A549 (cell line): ENCODE measurements at regions not wholly inside any gene's neighbourhood (a gene's known extent, or its start where the extent isn't known, plus 50 kb on each side); places are given as distances from the start of the nearest gene placed in this dataset.

Experiments used
- ATAC-seq, 2 experiments: fragments of 200-7000 bp in 1 of 2; fragments of >200 bp in 1 of 2; cut with Nextera tagmentation in 1 of 2; cut with Tn5 transposase in 1 of 2; 3 replicates each; pipeline versions ENCODE4 v1.8.0 to v1.9.1; 2018 to 2020; ENCODE audit warnings: mild to moderate bottlenecking in 1 of 2, moderate library complexity in 1 of 2
- CTCF ChIA-PET: fragments of 300-600 bp; sonication (Branson Sonifier 250); formaldehyde crosslinking; extraction: SDS; loops from one replicate; lab custom pipeline; 2021; ENCODE audit warnings: antibody characterized with exemption, inconsistent platforms; lab: Yijun Ruan, JAX
- POLR2A ChIA-PET: fragments of 350-600 bp; formaldehyde crosslinking; extraction: SDS; loops from one replicate; lab custom pipeline; 2021; ENCODE audit warnings: antibody characterized with exemption, inconsistent platforms; lab: Yijun Ruan, JAX
- DNase-seq, 2 experiments: peaks; one replicate each; pipeline versions ENCODE4 v3.0.0 to v3.0.0-alpha.2; 2011 to 2016; ENCODE audit warnings: low read depth in 1 of 2, low spot score in 1 of 2
- FAIRE-seq: peaks from 2 replicates; lab custom pipeline; 2011; peaks lifted over from hg19 to GRCh38; lab: Jason Lieb, UNC
- H3K27ac ChIP-seq, 2 experiments: fragments of >200 bp; sonication (Bioruptor Twin); formaldehyde crosslinking; 3 replicates each; pipeline ENCODE4 v1.5.1; 2016 to 2017
- H3K4me1 ChIP-seq: fragments of >200 bp; sonication (Bioruptor Twin); formaldehyde crosslinking; 3 replicates; pipeline ENCODE4 v1.6.1; 2016
- H3K4me2 ChIP-seq: fragments of >200 bp; sonication (Bioruptor Twin); formaldehyde crosslinking; 3 replicates; pipeline ENCODE4 v1.6.1; 2016
- H3K4me3 ChIP-seq: fragments of >200 bp; sonication (Bioruptor Twin); formaldehyde crosslinking; 3 replicates; pipeline ENCODE4 v1.5.1; 2016
- H3K9me3 ChIP-seq: fragments of >200 bp; sonication (Bioruptor Twin); formaldehyde crosslinking; 3 replicates; pipeline ENCODE4 v1.6.1; 2016
- BHLHE40 ChIP-seq: IDR thresholded peaks from 2 replicates; pipeline ENCODE4 v1.6.1; 2012; ENCODE audit warnings: low read depth, low read length, inconsistent platforms
- CBX8 ChIP-seq: fragments of 200-600 bp; sonication (generic); IDR thresholded peaks from 2 replicates; pipeline ENCODE4 v1.6.1; 2016
- EHMT2 ChIP-seq: fragments of 200-600 bp; sonication (generic); IDR thresholded peaks from 2 replicates; pipeline ENCODE4 v1.6.1; 2016; ENCODE audit warnings: antibody characterized with exemption, low read depth, mild to moderate bottlenecking, moderate library complexity
- FOSB ChIP-seq: fragments of 250-450 bp; sonication (Bioruptor Pico); IDR thresholded peaks from 2 replicates; pipeline ENCODE4 v1.5.0; 2020; ENCODE audit warnings: mild to moderate bottlenecking, moderate library complexity
- HEYL ChIP-seq: fragments of 250-450 bp; sonication (Bioruptor Pico); IDR thresholded peaks from 2 replicates; pipeline ENCODE4 v1.8.0; 2021; ENCODE audit warnings: mild to moderate bottlenecking, moderate library complexity
- HOXB13 ChIP-seq: fragments of 250-450 bp; sonication (Bioruptor Pico); IDR thresholded peaks from 2 replicates; pipeline ENCODE4 v1.5.0; 2020; ENCODE audit warnings: low read depth, mild to moderate bottlenecking, moderate library complexity
- MAFK ChIP-seq: fragments of 450-650 bp; IDR thresholded peaks from 2 replicates; pipeline ENCODE4 v1.6.1; 2014; ENCODE audit not compliant: partially characterized antibody
- NPAS2 ChIP-seq: fragments of 250-450 bp; sonication (Bioruptor Pico); IDR thresholded peaks from 2 replicates; pipeline ENCODE4 v1.8.0; 2022; ENCODE audit warnings: mild to moderate bottlenecking, moderate library complexity, borderline replicate concordance
- RAD21 ChIP-seq, 2 experiments: fragments of >200 bp in 1 of 2; sonication (Bioruptor Twin) in 1 of 2; formaldehyde crosslinking in 1 of 2; IDR thresholded peaks in 1 of 2; conservative IDR thresholded peaks in 1 of 2; 2 replicates in 1 of 2; 3 replicates in 1 of 2; pipeline ENCODE4 v1.6.1; 2012 to 2018; ENCODE audit warnings: inconsistent platforms in 1 of 2
- RCOR1 ChIP-seq: fragments of 150-350 bp; IDR thresholded peaks from 2 replicates; pipeline ENCODE4 v1.6.1; 2014; ENCODE audit warnings: antibody characterized with exemption, low read length, low read depth
- SMC3 ChIP-seq: fragments of >200 bp; sonication (Bioruptor Twin); formaldehyde crosslinking; IDR thresholded peaks from 3 replicates; pipeline ENCODE4 v1.6.1; 2018; ENCODE audit warnings: inconsistent platforms
- ZC3H11A ChIP-seq: fragments of 450-650 bp; IDR thresholded peaks from 2 replicates; pipeline ENCODE4 v1.6.1; 2014; ENCODE audit warnings: antibody characterized with exemption, mild to moderate bottlenecking
- ZSCAN20 ChIP-seq: fragments of 250-450 bp; sonication (Bioruptor Pico); IDR thresholded peaks from 2 replicates; pipeline ENCODE4 v1.8.0; 2022; ENCODE audit warnings: mild to moderate bottlenecking, moderate library complexity
- WGBS: methylation state at CpG from one replicate; pipeline ENCODE4 v1.1.6; 2017; ENCODE audit errors: missing lambda C conversion rate; 5-methylcytosine and 5-hydroxymethylcytosine counted together
- TF ChIP-seq, protein P1 (sequence below): fragments of >200 bp; sonication (Bioruptor Twin); formaldehyde crosslinking; IDR thresholded peaks from 3 replicates; pipeline ENCODE4 v1.5.1; 2016
- TF ChIP-seq, protein P2 (sequence below): IDR thresholded peaks from 2 replicates; pipeline ENCODE4 v1.6.1; 2012; ENCODE audit warnings: low read depth, borderline replicate concordance
- TF ChIP-seq, protein P3 (sequence below): fragments of 150-350 bp; IDR thresholded peaks from 2 replicates; pipeline ENCODE4 v1.6.1; 2014; ENCODE audit warnings: low read depth, mild to moderate bottlenecking, low read length
- TF ChIP-seq, protein P4 (sequence below): fragments of 250-450 bp; sonication (Bioruptor Pico); IDR thresholded peaks from 2 replicates; pipeline ENCODE4 v1.5.0; 2020; ENCODE audit warnings: low read depth, mild to moderate bottlenecking, moderate library complexity

DNA sequence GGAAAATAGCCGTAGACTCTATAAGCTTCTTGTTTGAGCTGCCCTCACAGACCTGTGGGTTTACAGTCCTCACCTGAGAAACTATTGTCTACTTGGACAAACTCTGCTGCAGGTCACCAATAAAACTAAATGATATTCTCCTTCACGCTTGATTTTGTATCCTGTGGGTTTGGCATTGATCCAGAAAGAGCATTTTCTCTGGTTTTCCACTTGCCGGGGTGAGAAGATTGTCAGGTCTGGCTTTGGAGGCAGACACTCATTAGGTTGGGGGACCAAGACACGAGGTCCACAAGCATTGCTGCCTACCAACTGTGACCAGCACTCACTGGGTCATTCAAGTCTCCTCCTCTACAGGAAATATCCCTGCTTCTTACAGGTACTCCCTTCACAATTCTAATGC, 68.5 kb downstream of the CDC14C start:
- WGBS, result 9% methylated on average over 4 of the region's 4 CpGs

DNA sequence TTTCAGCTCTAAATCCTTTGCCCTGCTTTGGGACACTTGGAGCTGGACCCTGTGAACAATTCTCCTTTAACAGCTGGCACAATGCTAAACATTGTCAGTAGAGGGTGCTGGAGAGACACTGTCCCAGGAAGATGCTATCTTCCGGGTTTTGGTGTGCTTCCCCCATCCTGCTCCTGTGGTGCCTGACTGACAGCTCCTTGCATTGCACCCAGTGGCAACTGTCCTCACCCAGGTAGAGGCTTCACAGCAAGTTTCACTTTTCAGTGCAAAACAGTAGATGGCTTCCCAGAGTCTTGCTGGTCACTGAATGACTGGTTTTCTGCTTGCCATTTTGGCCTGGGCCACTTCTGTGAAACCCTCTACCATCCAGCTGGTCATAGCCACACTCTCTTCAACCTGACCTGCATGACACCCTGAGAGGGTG, 77.3 kb downstream of the CDC14C start:
- DNase-seq, result peak; percentile 10 to 45
- no peak overlapping the region for H3K27ac ChIP-seq
- TF ChIP-seq, protein P1, sequence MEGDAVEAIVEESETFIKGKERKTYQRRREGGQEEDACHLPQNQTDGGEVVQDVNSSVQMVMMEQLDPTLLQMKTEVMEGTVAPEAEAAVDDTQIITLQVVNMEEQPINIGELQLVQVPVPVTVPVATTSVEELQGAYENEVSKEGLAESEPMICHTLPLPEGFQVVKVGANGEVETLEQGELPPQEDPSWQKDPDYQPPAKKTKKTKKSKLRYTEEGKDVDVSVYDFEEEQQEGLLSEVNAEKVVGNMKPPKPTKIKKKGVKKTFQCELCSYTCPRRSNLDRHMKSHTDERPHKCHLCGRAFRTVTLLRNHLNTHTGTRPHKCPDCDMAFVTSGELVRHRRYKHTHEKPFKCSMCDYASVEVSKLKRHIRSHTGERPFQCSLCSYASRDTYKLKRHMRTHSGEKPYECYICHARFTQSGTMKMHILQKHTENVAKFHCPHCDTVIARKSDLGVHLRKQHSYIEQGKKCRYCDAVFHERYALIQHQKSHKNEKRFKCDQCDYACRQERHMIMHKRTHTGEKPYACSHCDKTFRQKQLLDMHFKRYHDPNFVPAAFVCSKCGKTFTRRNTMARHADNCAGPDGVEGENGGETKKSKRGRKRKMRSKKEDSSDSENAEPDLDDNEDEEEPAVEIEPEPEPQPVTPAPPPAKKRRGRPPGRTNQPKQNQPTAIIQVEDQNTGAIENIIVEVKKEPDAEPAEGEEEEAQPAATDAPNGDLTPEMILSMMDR, result peak; percentile 24; the same call in 1 of the 3 replicates
- peak; percentile 30; the same call in 1 of the 3 replicates for TF ChIP-seq SMC3
- TF ChIP-seq HEYL (CRISPR knock-in tag), result no peak
- peak; percentile 41 to 61; a peak in 4 of 5 replicates for TF ChIP-seq RAD21 (conservative IDR thresholded peaks at IDR 0.05 in 1 of 2, IDR thresholded peaks at IDR 0.05 in 1 of 2)
- 0% methylated on average over 1 of the region's 1 CpG for WGBS
- FAIRE-seq, result no peak
- ATAC-seq, result peak; percentile 71 to 86
- ChIA-PET CTCF (interaction anchor here (0.6 to 1.2 kb wide), 3 partner anchors 9 to 427 kb away, joined by 3 to 5 read pairs (median 3); no protein-coding TSS in a partner anchor), POLR2A (no interaction called here)
- no peaks in the 10 kb centered on the region for H3K4me1 ChIP-seq
- H3K4me2 ChIP-seq, result no peak overlapping the region
- no peak overlapping the region for H3K4me3 ChIP-seq
- no peaks in the 10 kb centered on the region for H3K9me3 ChIP-seq

More for the DNA sequence above, 68.5 kb downstream of the CDC14C start:
- no peak for ATAC-seq
- TF ChIP-seq ZSCAN20 (CRISPR knock-in tag) (no peak), FOSB (no peak), NPAS2 (CRISPR knock-in tag) (no peak), RCOR1 (no peak), ZC3H11A (no peak), BHLHE40 (no peak), EHMT2 (no peak)
- TF ChIP-seq, protein P2, sequence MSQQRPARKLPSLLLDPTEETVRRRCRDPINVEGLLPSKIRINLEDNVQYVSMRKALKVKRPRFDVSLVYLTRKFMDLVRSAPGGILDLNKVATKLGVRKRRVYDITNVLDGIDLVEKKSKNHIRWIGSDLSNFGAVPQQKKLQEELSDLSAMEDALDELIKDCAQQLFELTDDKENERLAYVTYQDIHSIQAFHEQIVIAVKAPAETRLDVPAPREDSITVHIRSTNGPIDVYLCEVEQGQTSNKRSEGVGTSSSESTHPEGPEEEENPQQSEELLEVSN, result no peak
- TF ChIP-seq, protein P3, sequence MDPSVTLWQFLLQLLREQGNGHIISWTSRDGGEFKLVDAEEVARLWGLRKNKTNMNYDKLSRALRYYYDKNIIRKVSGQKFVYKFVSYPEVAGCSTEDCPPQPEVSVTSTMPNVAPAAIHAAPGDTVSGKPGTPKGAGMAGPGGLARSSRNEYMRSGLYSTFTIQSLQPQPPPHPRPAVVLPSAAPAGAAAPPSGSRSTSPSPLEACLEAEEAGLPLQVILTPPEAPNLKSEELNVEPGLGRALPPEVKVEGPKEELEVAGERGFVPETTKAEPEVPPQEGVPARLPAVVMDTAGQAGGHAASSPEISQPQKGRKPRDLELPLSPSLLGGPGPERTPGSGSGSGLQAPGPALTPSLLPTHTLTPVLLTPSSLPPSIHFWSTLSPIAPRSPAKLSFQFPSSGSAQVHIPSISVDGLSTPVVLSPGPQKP, result no peak
- TF ChIP-seq, all 56 proteins: peak for 0
- ChIA-PET POLR2A (no interaction called here), CTCF (no interaction called here)
- FAIRE-seq, result no peak
- H3K4me1 ChIP-seq, result no peaks in the 10 kb centered on the region
- no peak overlapping the region for H3K4me3 ChIP-seq
- no peaks in the 10 kb centered on the region for H3K9me3 ChIP-seq
- no peak overlapping the region for H3K27ac ChIP-seq
- no peak overlapping the region for H3K4me2 ChIP-seq
- DNase-seq, result no peak

DNA sequence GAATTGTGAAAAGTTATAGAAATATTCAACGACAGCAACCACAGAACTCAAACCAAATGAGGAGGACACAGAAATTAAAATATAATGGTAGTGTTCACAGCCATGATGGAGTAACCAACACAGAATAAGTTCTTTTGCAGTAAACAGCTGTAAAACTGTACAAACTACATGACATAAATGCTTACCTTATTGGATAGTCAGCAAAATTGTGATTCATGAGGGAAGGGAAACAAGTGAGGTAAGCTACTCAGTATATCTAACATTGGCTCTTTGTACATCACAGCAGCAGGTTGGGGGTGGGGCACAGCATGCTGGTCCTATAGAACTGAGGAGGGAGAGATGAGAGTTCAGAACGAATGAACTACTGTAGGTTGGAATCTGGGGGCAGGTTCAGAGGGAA, 86.4 kb downstream of the CDC14C start:
- 0% methylated on average over 2 of the region's 2 CpGs for WGBS
- TF ChIP-seq MAFK (peak; percentile 34), CBX8 (no peak), HOXB13 (CRISPR knock-in tag) (no peak)
- TF ChIP-seq, protein P4, sequence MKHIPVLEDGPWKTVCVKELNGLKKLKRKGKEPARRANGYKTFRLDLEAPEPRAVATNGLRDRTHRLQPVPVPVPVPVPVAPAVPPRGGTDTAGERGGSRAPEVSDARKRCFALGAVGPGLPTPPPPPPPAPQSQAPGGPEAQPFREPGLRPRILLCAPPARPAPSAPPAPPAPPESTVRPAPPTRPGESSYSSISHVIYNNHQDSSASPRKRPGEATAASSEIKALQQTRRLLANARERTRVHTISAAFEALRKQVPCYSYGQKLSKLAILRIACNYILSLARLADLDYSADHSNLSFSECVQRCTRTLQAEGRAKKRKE (CRISPR knock-in tag), result no peak
- FAIRE-seq (no peak), ATAC-seq (no peak), DNase-seq (no peak)
- H3K4me1 ChIP-seq, result no peaks in the 10 kb centered on the region
- H3K27ac ChIP-seq, result no peak overlapping the region
- no peak overlapping the region for H3K4me2 ChIP-seq
- no peaks in the 10 kb centered on the region for H3K9me3 ChIP-seq
- CTCF ChIA-PET, result interaction anchor here (1.6 to 1.8 kb wide), 2 partner anchors 9 to 11 kb away, joined by 3 to 5 read pairs; no protein-coding TSS in a partner anchor
- no peak overlapping the region for H3K4me3 ChIP-seq
- POLR2A ChIA-PET, result no interaction called here
